RCC 7860 (cell line): ENCODE measurements at regions not wholly inside any gene's neighbourhood (a gene's known extent, or its start where the extent isn't known, plus 50 kb on each side); places are given as distances from the start of the nearest gene placed in this dataset.
"Not testable (repeated sequence)": the region's sequence is repeated elsewhere in the genome, so short reads cannot be mapped to it uniquely, and the experiment has no call there.

ENCODE experiments used
- DNase-seq: peaks from one replicate; pipeline ENCODE4 v3.0.0-alpha.2; 2015; ENCODE audit warnings: low spot score
- FAIRE-seq: peaks from 2 replicates; lab custom pipeline; 2012; peaks lifted over from hg19 to GRCh38; lab: Jason Lieb, UNC

DNA sequence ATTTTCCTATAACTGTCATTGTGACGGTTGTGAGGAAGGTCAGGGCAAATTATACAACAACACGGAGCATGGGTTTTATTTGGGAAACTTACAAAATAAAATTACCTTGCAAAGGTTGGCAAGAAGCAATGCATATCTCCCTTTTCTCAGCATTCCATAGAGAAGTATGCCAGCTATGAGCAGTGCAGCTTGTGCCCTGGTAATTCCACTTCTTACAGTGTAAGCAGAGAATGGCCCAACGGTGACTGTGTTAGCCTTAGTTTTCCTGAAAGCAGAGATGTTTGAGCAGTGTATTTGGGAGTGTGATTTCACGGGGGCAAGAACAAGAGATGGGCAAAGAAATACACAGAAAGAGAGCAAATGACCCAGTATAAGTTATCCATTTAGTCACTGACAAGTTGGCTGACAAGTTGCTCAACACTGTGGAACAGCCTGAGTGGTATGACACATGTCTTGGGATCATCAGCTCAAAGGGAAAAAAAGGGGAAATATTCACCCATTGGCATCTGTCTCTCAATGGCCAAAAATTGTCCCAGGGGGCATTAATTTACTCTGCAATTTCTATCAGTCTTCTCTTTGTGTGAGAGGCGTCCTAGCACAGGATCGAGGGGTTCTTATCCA lies 210.9 kb upstream of the NRIP1 start:
- DNase-seq (no peak), FAIRE-seq (no peak)

DNA sequence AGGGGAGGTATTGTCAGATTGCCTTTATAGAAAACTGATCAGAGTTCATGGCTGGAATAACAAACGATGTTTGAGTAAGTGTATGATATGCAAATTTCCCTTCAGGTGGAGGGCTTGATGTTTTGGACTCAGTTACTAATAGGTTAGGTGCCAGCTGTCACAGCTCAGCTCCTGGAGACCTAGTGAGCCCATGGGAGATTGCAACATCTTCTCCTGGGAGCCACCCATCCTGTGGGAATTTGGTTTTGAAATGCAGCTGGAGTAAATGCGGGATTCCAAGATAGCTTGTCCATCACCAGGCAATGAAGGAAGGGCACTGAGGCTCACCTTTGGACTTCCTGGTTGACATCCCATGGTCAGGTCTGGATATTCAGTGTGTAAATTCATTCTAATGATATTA lies 211.4 kb upstream of the NRIP1 start:
- DNase-seq (no peak), FAIRE-seq (no peak)

- FAIRE-seq (no peak), DNase-seq (no peak)
Observed at GRCh38 chr21:15277466-15277865, 212.7 kb upstream of the NRIP1 start.

- DNase-seq: no peak
- no peak for FAIRE-seq
Observed at GRCh38 chr21:15278279-15278678, 213.5 kb upstream of the NRIP1 start.

DNA sequence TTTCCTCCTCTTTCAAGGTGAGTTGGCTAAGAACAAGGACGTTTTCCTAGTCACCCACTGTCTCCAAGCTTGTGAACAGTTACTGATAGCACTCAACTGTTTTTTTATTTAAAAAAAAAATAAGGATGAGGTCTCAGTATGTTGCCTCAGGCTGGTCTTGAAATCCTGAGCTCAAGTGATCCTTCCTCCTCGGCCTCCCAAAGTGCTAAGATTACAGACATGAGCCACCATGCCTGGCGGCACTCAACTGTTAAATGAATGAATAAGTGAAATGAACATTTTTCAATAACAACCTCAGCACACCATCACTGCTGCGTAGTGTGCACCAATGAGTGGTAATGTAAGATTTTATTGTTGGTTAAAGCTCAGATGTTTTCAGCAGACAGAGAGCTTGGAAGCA lies 214.1 kb upstream of the NRIP1 start:
- DNase-seq (no peak), FAIRE-seq (no peak)

GRCh38 chr21:15279482-15279881 lies 214.7 kb upstream of the NRIP1 start:
- DNase-seq: no peak

GRCh38 chr21:15281714-15282113 lies 216.9 kb upstream of the NRIP1 start:
- no peak for DNase-seq
- no peak for FAIRE-seq

More at GRCh38 chr21:15279482-15279881, 214.7 kb upstream of the NRIP1 start:
- no peak for FAIRE-seq

- FAIRE-seq: peak; percentile 58
- DNase-seq: no peak
Observed at GRCh38 chr21:15282665-15283064, 217.9 kb upstream of the NRIP1 start.

DNA sequence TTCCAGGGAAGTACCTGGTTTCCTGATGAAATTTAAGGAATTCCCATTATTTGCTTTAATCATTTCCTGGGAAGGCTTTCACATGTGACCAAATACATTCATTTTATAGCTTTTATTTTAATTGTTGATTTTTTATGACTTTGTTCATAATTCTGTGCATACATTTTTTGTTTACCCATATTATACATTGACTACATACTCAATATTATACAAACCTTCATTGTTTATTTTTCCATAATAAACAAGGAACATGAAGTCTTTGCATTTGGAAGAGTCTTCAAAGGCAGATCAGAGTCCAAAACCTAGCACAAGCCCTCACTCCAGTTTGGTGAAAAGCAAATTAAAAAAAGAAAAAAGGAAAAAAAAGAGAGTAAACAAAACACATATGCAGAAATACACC lies 218.3 kb upstream of the NRIP1 start:
- no peak for DNase-seq
- no peak for FAIRE-seq

DNA sequence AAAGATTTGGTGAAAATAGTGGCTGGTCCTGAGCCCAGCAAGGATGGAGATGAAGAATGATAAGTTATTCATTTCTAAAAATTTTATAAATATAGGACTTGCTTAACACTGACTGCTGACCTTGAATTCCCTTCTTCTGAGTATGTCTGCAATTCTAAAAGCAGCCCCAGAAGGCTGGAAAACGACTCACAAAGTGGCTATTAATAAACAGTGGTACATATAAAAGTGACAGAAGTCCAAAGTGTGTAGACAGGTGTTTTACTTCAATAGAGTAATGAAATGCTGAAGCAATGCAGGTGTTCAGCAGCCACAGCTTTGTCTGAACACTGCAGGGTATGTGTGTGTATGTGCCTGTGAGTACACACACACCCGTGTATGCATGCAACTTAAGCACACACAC lies 219.0 kb upstream of the NRIP1 start:
- FAIRE-seq (no peak), DNase-seq (no peak)

- no peak for DNase-seq
- no peak for FAIRE-seq
Observed at GRCh38 chr21:15285556-15285955, 220.8 kb upstream of the NRIP1 start.

DNA sequence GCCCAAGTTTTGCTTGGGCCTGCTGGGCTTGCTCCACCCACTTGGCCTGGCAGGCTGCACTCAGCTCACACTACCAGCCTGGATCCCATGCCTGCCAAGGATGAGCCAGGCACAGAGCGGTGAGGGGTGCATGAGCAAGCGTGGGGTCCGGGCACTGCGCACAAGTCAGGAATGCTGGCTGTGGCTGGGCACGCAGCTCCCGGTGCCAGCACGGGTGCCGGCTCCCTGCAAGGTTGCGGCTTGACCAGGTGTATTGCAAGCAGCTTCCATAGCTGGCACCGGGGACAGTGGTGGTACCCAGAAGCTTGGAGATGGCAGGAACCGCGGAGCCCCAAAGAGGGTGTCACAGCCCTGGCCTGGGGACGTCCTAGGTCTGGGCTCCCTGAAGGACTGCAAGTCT lies 224.4 kb upstream of the NRIP1 start:
- DNase-seq (no peak), FAIRE-seq (no peak)

GRCh38 chr21:15289896-15290841 lies 225.4 kb upstream of the NRIP1 start:
- DNase-seq (no peak), FAIRE-seq (no peak)

GRCh38 chr21:15291621-15292266 lies 226.9 kb upstream of the NRIP1 start:
- DNase-seq (no peak), FAIRE-seq (no peak)

- peak; percentile 96 for FAIRE-seq
- DNase-seq: peak; percentile 89
Observed at GRCh38 chr21:15293240-15293639, 228.4 kb upstream of the NRIP1 start.

DNA sequence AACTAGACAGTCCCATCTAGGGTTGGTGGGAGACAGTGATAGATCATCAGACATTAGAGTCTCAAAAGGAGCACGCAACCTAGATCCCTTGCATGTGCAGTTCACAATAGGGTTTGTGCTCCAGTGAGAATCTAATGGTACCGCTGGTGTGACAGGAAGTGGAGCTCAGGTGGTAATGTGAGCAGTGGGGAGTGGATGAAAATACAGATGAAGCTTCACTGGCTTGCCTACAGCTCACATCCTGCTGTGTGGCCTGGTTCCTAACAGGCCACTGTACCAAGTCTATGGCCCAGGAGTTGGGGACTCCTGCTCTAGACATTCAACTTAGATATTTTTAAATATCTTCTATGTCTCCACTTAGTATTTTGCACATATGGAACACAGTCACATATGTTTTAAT lies 231.1 kb upstream of the NRIP1 start:
- DNase-seq (no peak), FAIRE-seq (no peak)

- DNase-seq (no peak), FAIRE-seq (no peak)
Observed at GRCh38 chr21:15297824-15298223, 233.0 kb upstream of the NRIP1 start.

DNA sequence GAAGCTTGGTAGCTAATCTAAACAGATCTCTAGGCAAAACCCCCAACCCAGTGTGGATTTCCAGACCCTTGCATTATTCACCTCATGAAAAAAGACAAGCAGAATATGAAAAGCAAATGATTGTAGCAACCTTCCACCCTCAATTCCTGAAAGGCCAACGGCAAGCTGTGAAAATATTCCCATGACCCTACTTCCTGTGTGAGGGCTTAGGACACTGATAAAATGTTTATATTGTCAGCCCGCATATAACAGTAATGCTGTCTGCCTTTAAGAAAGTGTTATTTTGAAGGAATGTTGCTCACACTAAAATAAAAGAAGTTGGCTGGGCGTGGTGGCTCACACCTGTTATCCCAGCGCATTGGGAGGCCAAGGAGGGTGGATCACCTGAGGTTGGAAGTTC lies 233.5 kb upstream of the NRIP1 start:
- no peak for FAIRE-seq
- no peak for DNase-seq

- not testable (repeated sequence) for DNase-seq
Observed at GRCh38 chr21:15298755-15299154, 234.0 kb upstream of the NRIP1 start.

GRCh38 chr21:15300131-15300530 lies 235.3 kb upstream of the NRIP1 start:
- FAIRE-seq: no peak

More at GRCh38 chr21:15298755-15299154, 234.0 kb upstream of the NRIP1 start:
- FAIRE-seq: not testable (repeated sequence)

DNA sequence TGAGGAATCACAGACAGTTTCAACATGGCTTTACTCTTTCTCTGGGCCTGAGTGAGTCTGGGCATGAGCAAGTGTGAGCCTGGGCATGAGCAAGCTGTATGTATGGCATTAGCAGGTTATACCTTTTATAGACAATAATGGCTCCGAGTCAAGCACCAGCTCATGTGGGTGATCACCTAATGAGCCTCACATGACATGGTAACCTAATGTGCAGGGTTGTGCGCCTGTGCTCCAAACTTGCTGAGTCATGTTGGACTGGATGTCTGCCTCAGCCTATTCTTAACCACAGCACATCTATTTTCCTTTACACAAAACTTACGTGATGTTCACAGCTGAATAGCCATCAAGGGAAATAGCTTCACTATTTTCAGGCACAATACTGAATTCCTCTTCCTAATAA lies 236.2 kb upstream of the NRIP1 start:
- no peak for FAIRE-seq
- peak; percentile 16 for DNase-seq

More at GRCh38 chr21:15300131-15300530, 235.3 kb upstream of the NRIP1 start:
- DNase-seq: no peak

DNA sequence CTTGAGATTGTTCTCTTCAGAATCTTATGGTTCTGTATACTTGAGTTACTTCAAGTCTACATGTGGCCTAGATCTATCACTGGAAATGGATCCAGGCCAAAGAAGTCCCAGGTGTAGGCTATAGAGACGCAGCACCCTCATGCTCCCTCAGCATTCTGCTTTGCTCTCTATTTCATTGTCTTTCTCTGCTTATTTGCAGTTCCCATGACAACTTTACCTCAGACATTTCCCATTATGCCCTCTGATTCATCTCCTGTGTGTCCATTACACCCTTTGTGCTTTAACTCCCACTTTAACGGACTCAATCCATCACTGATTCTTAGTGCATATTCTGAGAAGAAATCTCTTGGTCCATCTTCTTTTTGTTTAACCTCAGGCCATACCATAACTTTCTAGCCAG lies 236.9 kb upstream of the NRIP1 start:
- FAIRE-seq (no peak), DNase-seq (no peak)
